Hematopoietic multipotent progenitor cell treated with erythropoietin and hydrocortisone succinate and interleukin-3 and kit ligand, for 8 days (in vitro differentiated cells): ENCODE measurements at regions not wholly inside any gene's neighbourhood (a gene's known extent, or its start where the extent isn't known, plus 50 kb on each side); places are given as distances from the start of the nearest gene placed in this dataset.

ENCODE experiments used
- DNase-seq: peaks from one replicate; pipeline ENCODE4 v3.0.0-alpha.2; 2015

- DNase-seq = no peak
Measured at GRCh38 chr10:123506455-123506854, 159.7 kb upstream of the GPR26 start.

- DNase-seq = no peak
Measured at GRCh38 chr10:123507298-123507697, 158.9 kb upstream of the GPR26 start.

GRCh38 chr10:123509338-123509737 lies 156.8 kb upstream of the GPR26 start:
- DNase-seq = no peak

- no peak for DNase-seq
Measured at GRCh38 chr10:123512901-123513775, 153.0 kb upstream of the GPR26 start.

GRCh38 chr10:123513870-123514269 lies 152.3 kb upstream of the GPR26 start:
- DNase-seq = no peak

GRCh38 chr10:123514996-123515395 lies 151.2 kb upstream of the GPR26 start:
- DNase-seq = no peak

- DNase-seq = no peak
Measured at GRCh38 chr10:123515661-123516060, 150.5 kb upstream of the GPR26 start.

GRCh38 chr10:123516291-123516690 lies 149.9 kb upstream of the GPR26 start:
- DNase-seq = no peak

- DNase-seq = no peak
Measured at GRCh38 chr10:123517426-123517825, 148.7 kb upstream of the GPR26 start.

GRCh38 chr10:123517901-123518300 lies 148.3 kb upstream of the GPR26 start:
- no peak for DNase-seq

GRCh38 chr10:123518765-123519164 lies 147.4 kb upstream of the GPR26 start:
- DNase-seq = no peak

GRCh38 chr10:123519861-123520260 lies 146.3 kb upstream of the GPR26 start:
- no peak for DNase-seq

GRCh38 chr10:123521076-123521475 lies 145.1 kb upstream of the GPR26 start:
- DNase-seq = no peak

GRCh38 chr10:123521556-123521955 lies 144.6 kb upstream of the GPR26 start:
- DNase-seq = no peak

- DNase-seq = no peak
Measured at GRCh38 chr10:123522702-123523312, 143.3 kb upstream of the GPR26 start.

- no peak for DNase-seq
Measured at GRCh38 chr10:123523833-123524232, 142.3 kb upstream of the GPR26 start.

GRCh38 chr10:123526356-123527064 lies 139.6 kb upstream of the GPR26 start:
- no peak for DNase-seq

GRCh38 chr10:123527151-123527550 lies 139.0 kb upstream of the GPR26 start:
- DNase-seq = no peak

- DNase-seq = no peak
Measured at GRCh38 chr10:123529146-123529760, 136.9 kb upstream of the GPR26 start.

- DNase-seq = no peak
Measured at GRCh38 chr10:123530166-123530870, 135.8 kb upstream of the GPR26 start.

- DNase-seq = no peak
Measured at GRCh38 chr10:123535386-123535785, 130.8 kb upstream of the GPR26 start.

GRCh38 chr10:123536176-123536845 lies 129.8 kb upstream of the GPR26 start:
- DNase-seq = no peak
